ENCODE measurements at regions not wholly inside any gene's neighbourhood (a gene's known extent, or its start where the extent isn't known, plus 50 kb on each side); places are given as distances from the start of the nearest gene placed in this dataset.

DNA sequence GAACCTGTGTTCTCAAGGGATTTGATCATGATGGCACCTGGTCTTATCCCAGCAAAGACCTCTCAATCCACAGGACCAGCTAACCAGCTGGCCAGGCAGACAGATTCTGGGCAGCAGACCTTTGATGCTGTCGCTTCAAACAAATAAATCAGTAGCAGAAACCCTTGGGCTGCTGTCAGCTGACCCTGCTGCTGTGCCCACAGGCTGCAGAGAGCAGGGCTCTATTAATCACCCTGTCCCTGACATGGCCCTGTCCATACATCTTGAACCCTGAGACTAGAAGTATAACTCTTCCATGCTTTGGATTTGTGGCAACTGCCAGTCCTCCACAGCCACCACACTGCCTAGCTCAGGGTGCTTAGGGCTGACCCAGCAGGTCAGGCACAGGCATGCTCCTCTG is 244.1 kb upstream of the PODXL start:
- no peak for TF ChIP-seq CTCF (IDR thresholded peaks at IDR 0.05; ENCODE audit: borderline replicate concordance, extremely low read depth, low read length, poor library complexity, severe bottlenecking)
- TF ChIP-seq EZH2 (IDR thresholded peaks at IDR 0.05; ENCODE audit: borderline replicate concordance, low read depth, low read length, severe bottlenecking), result no peak
